ENCODE measurements at regions not wholly inside any gene's neighbourhood (a gene's known extent, or its start where the extent isn't known, plus 50 kb on each side); places are given as distances from the start of the nearest gene placed in this dataset.
A peak's percentile ranks its signal among the peaks of the same experiment; 100 is the strongest.

- Mint-ChIP-seq H3K4me1 (ENCODE audit: insufficient read depth, unreplicated experiment) (no peaks in the 10 kb centered on the region), H3K27me3 (ENCODE audit: insufficient read depth, unreplicated experiment) (peaks cover 27% of the 10 kb centered on the region), H3K9me3 (ENCODE audit: unreplicated experiment) (no peaks in the 10 kb centered on the region), H3K36me3 (ENCODE audit: insufficient read depth, unreplicated experiment) (no peaks in the 10 kb centered on the region), H3K27ac (ENCODE audit: low read depth, unreplicated experiment) (no peak overlapping the region), H3K4me3 (ENCODE audit: unreplicated experiment) (no peak overlapping the region)
- POLR2A ChIA-PET: no interaction called here
- peak; percentile 1 for DNase-seq (ENCODE audit: unreplicated experiment)
- no TSS peak for BruUV-seq (replicated peaks)
- intact Hi-C loops (cut with micrococcal nuclease): no loop called here
- TF ChIP-seq CTCF (IDR thresholded peaks at IDR 0.05; ENCODE audit: unreplicated experiment): no peak
- CTCF ChIA-PET: no interaction called here
Measured at GRCh38 chr20:60365064-60365666, 406.9 kb downstream of the CDH26 start.

GRCh38 chr20:60365882-60366281, 407.7 kb downstream of the CDH26 start:
- CTCF ChIA-PET: interaction anchor here (0.7 kb wide), 1 partner anchor 98 kb away, joined by 3 read pairs; no protein-coding TSS in a partner anchor
- intact Hi-C loops (cut with micrococcal nuclease): no loop called here
- no peak for TF ChIP-seq CTCF (IDR thresholded peaks at IDR 0.05; ENCODE audit: unreplicated experiment)
- BruUV-seq (replicated peaks): no TSS peak
- Mint-ChIP-seq H3K27me3 (ENCODE audit: insufficient read depth, unreplicated experiment) (peaks cover 27% of the 10 kb centered on the region), H3K4me1 (ENCODE audit: insufficient read depth, unreplicated experiment) (no peaks in the 10 kb centered on the region), H3K27ac (ENCODE audit: low read depth, unreplicated experiment) (no peak overlapping the region), H3K36me3 (ENCODE audit: insufficient read depth, unreplicated experiment) (no peaks in the 10 kb centered on the region), H3K4me3 (ENCODE audit: unreplicated experiment) (no peak overlapping the region), H3K9me3 (ENCODE audit: unreplicated experiment) (no peaks in the 10 kb centered on the region)
- POLR2A ChIA-PET: no interaction called here
- no peak for DNase-seq (ENCODE audit: unreplicated experiment)

GRCh38 chr20:60371384-60371783, 413.2 kb downstream of the CDH26 start:
- no peak for TF ChIP-seq CTCF (IDR thresholded peaks at IDR 0.05; ENCODE audit: unreplicated experiment)
- H3K27me3 Mint-ChIP-seq (ENCODE audit: insufficient read depth, unreplicated experiment): peaks cover 21% of the 10 kb centered on the region
- intact Hi-C loops (cut with micrococcal nuclease): no loop called here
- H3K27ac Mint-ChIP-seq (ENCODE audit: low read depth, unreplicated experiment): no peak overlapping the region
- no peaks in the 10 kb centered on the region for H3K4me1 Mint-ChIP-seq (ENCODE audit: insufficient read depth, unreplicated experiment)
- no TSS peak for BruUV-seq (replicated peaks)
- ChIA-PET CTCF (no interaction called here), POLR2A (no interaction called here)
- no peak overlapping the region for H3K4me3 Mint-ChIP-seq (ENCODE audit: unreplicated experiment)
- H3K9me3 Mint-ChIP-seq (ENCODE audit: unreplicated experiment): no peaks in the 10 kb centered on the region
- no peak for DNase-seq (ENCODE audit: unreplicated experiment)
- H3K36me3 Mint-ChIP-seq (ENCODE audit: insufficient read depth, unreplicated experiment): no peaks in the 10 kb centered on the region

DNA sequence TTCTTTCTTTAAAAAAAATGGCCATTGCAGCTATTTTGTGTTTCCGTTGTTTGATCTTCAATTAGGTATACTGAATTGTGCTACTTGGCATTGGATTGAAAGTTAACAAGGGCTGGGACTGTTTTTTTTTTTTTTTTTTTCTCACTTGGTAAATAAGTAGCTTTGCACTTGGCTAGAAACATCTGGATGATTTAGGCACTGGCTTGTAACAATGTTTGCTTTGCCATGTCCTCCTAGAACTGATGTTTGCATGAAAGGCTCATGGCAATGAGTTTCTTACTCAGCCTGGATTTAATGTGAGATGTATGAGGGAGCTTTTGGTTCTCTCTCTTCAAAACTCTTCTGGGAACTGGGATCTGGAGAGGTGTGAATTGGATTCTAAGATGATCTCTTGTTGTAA, 414.1 kb downstream of the CDH26 start:
- POLR2A ChIA-PET: no interaction called here
- CTCF ChIA-PET: interaction anchor here (0.6 kb wide), 5 partner anchors 164 to 1325 kb away, joined by 3 to 4 read pairs (median 3); no protein-coding TSS in a partner anchor
- H3K4me3 Mint-ChIP-seq (ENCODE audit: unreplicated experiment): no peak overlapping the region
- H3K4me1 Mint-ChIP-seq (ENCODE audit: insufficient read depth, unreplicated experiment): no peaks in the 10 kb centered on the region
- H3K27me3 Mint-ChIP-seq (ENCODE audit: insufficient read depth, unreplicated experiment): peaks cover 28% of the 10 kb centered on the region
- DNase-seq (ENCODE audit: unreplicated experiment): no peak
- H3K9me3 Mint-ChIP-seq (ENCODE audit: unreplicated experiment): no peaks in the 10 kb centered on the region
- BruUV-seq (replicated peaks): no TSS peak
- no peak for TF ChIP-seq CTCF (IDR thresholded peaks at IDR 0.05; ENCODE audit: unreplicated experiment)
- H3K27ac Mint-ChIP-seq (ENCODE audit: low read depth, unreplicated experiment): no peak overlapping the region
- intact Hi-C loops (cut with micrococcal nuclease): no loop called here
- H3K36me3 Mint-ChIP-seq (ENCODE audit: insufficient read depth, unreplicated experiment): no peaks in the 10 kb centered on the region
